BE2C (cell line): ENCODE measurements at regions not wholly inside any gene's neighbourhood (a gene's known extent, or its start where the extent isn't known, plus 50 kb on each side); places are given as distances from the start of the nearest gene placed in this dataset.

Experiments
- DNase-seq: peaks from one replicate; pipeline ENCODE4 v3.0.0-alpha.2; 2020
- H3K27me3 ChIP-seq: fragments of 250-450 bp; sonication (Bioruptor Pico); 2 replicates; pipeline ENCODE4 v1.5.1; 2020; ENCODE audit warnings: mild to moderate bottlenecking
- H3K36me3 ChIP-seq: fragments of 250-450 bp; sonication (Bioruptor Pico); 2 replicates; pipeline ENCODE4 v1.5.1; 2020; ENCODE audit warnings: mild to moderate bottlenecking
- H3K4me1 ChIP-seq: fragments of 250-450 bp; sonication (Bioruptor Pico); 2 replicates; pipeline ENCODE4 v1.5.1; 2020
- H3K4me3 ChIP-seq: 2 replicates; pipeline ENCODE4 v1.5.1; 2011; ENCODE audit warnings: low read depth, low read length
- H3K9me3 ChIP-seq: fragments of 250-450 bp; sonication (Bioruptor Pico); 2 replicates; pipeline ENCODE4 v1.5.1; 2020
- TF ChIP-seq, protein P1 (sequence below): IDR thresholded peaks from 2 replicates; pipeline ENCODE4 v1.5.1; 2012; ENCODE audit warnings: mild to moderate bottlenecking, low read depth, low read length

DNA sequence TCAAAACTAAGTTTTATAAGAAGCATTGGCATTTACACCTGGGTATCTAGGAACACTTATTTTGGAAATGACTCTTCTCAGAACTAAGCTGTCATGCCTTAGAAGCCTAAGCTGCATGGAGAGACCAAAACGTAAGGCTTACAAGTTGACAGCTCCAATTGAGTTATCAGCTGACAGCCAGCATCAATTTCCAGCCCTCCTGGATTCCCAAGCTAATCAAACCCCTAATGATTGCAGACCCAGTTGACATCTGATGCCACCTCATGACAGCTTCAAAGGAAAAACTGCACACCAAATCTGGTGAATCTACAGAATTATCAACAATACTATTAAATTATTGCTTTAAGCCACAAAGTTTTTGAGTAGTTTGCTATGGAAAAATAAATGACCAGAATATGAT is 187.6 kb upstream of the PRMT6 start:
- Histone ChIP-seq H3K27me3 (no peaks in the 10 kb centered on the region), H3K36me3 (no peaks in the 10 kb centered on the region), H3K4me1 (no peaks in the 10 kb centered on the region), H3K4me3 (no peak overlapping the region), H3K9me3 (no peaks in the 10 kb centered on the region; the same call in 1 of the 2 replicates)
- no peak for DNase-seq
- TF ChIP-seq, protein P1, sequence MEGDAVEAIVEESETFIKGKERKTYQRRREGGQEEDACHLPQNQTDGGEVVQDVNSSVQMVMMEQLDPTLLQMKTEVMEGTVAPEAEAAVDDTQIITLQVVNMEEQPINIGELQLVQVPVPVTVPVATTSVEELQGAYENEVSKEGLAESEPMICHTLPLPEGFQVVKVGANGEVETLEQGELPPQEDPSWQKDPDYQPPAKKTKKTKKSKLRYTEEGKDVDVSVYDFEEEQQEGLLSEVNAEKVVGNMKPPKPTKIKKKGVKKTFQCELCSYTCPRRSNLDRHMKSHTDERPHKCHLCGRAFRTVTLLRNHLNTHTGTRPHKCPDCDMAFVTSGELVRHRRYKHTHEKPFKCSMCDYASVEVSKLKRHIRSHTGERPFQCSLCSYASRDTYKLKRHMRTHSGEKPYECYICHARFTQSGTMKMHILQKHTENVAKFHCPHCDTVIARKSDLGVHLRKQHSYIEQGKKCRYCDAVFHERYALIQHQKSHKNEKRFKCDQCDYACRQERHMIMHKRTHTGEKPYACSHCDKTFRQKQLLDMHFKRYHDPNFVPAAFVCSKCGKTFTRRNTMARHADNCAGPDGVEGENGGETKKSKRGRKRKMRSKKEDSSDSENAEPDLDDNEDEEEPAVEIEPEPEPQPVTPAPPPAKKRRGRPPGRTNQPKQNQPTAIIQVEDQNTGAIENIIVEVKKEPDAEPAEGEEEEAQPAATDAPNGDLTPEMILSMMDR: no peak

- H3K36me3 ChIP-seq: no peaks in the 10 kb centered on the region
- no peaks in the 10 kb centered on the region; the same call in 1 of the 2 replicates for H3K4me1 ChIP-seq
- no peak overlapping the region for H3K4me3 ChIP-seq
- H3K9me3 ChIP-seq: no peaks in the 10 kb centered on the region; the same call in 1 of the 2 replicates
- H3K27me3 ChIP-seq: no peaks in the 10 kb centered on the region
- TF ChIP-seq, protein P1: no peak
- no peak for DNase-seq
Measured at GRCh38 chr1:106875622-106876021, 180.9 kb upstream of the PRMT6 start.

- no peaks in the 10 kb centered on the region for H3K36me3 ChIP-seq
- no peaks in the 10 kb centered on the region; the same call in 1 of the 2 replicates for H3K4me1 ChIP-seq
- H3K27me3 ChIP-seq: no peaks in the 10 kb centered on the region
- no peaks in the 10 kb centered on the region; the same call in 1 of the 2 replicates for H3K9me3 ChIP-seq
- H3K4me3 ChIP-seq: no peak overlapping the region
- TF ChIP-seq, protein P1: no peak
- DNase-seq: no peak
Measured at GRCh38 chr1:106876384-106876783, 180.1 kb upstream of the PRMT6 start.

DNA sequence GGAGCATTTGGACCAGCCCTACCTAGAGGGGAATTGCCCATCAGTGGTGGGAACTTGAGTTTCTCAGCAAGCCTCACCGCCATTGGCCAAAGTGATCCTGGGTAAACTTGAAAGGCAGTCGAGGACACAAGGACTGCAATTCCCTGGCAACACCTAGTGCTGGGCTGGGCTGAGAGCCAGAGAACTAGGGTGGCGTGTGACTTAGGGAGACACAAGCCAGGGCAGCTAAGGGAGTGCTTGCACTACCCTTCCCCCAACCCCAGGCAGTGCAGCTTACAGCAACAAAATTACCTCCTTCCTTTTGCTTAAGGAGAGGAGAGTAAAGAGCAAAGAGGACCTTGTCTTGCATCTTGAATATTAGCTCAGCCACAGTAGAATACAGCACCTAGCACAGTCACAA is 176.9 kb upstream of the PRMT6 start:
- TF ChIP-seq, protein P1: no peak
- H3K27me3 ChIP-seq: no peaks in the 10 kb centered on the region
- H3K36me3 ChIP-seq: no peaks in the 10 kb centered on the region
- peak; percentile 37 for DNase-seq
- H3K4me3 ChIP-seq: no peak overlapping the region
- no peaks in the 10 kb centered on the region; the same call in 1 of the 2 replicates for H3K4me1 ChIP-seq
- no peaks in the 10 kb centered on the region for H3K9me3 ChIP-seq

- Histone ChIP-seq H3K27me3 (no peaks in the 10 kb centered on the region), H3K9me3 (no peaks in the 10 kb centered on the region), H3K4me1 (no peaks in the 10 kb centered on the region; the same call in 1 of the 2 replicates), H3K36me3 (no peaks in the 10 kb centered on the region), H3K4me3 (no peak overlapping the region)
- TF ChIP-seq, protein P1: no peak
- no peak for DNase-seq
Measured at GRCh38 chr1:106880226-106880625, 176.2 kb upstream of the PRMT6 start.

DNA sequence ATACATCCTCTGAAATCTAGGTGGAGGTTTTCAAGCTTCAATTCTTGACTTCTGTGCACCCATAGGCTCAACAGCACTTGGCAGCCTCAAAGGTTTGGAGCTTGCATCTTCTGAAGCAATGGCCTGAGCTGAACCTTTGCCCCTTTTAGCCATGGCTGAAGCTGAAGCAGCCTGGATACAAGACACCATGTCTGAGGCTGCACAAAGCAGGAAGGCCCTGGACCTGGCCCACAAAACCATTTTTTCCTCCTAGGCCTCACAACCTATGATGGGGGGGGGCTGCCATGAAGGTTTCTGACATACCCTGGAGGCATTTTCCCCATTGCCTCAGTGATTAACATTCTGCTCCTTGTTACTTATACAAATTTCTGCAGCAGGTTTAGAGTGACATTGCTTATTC is 173.3 kb upstream of the PRMT6 start:
- Histone ChIP-seq H3K9me3 (no peaks in the 10 kb centered on the region), H3K27me3 (no peaks in the 10 kb centered on the region), H3K4me3 (no peak overlapping the region), H3K4me1 (no peaks in the 10 kb centered on the region; the same call in 1 of the 2 replicates), H3K36me3 (no peaks in the 10 kb centered on the region)
- DNase-seq: no peak
- TF ChIP-seq, protein P1: no peak
